HFFc6 (cell line): ENCODE measurements at regions not wholly inside any gene's neighbourhood (a gene's known extent, or its start where the extent isn't known, plus 50 kb on each side); places are given as distances from the start of the nearest gene placed in this dataset.

Experiments
- DNase-seq: peaks from one replicate; pipeline ENCODE4 v3.0.0-alpha.2; 2018
- H3K27ac Mint-ChIP-seq: 2 replicates; pipeline ENCODE4 v1.8.0; 2020; ENCODE audit warnings: mild to moderate bottlenecking, mixed read lengths
- H3K27me3 Mint-ChIP-seq: 2 replicates; pipeline ENCODE4 v1.8.0; 2021; ENCODE audit warnings: mild to moderate bottlenecking, moderate library complexity, mixed read lengths; ENCODE audit not compliant: insufficient read depth
- H3K36me3 Mint-ChIP-seq: 2 replicates; pipeline ENCODE4 v1.8.0; 2021; ENCODE audit warnings: low read depth, mixed read lengths
- H3K4me1 Mint-ChIP-seq: 2 replicates; pipeline ENCODE4 v1.8.0; 2020; ENCODE audit warnings: low read depth, mixed read lengths
- H3K4me3 Mint-ChIP-seq: 2 replicates; pipeline ENCODE4 v1.8.0; 2020; ENCODE audit warnings: mild to moderate bottlenecking, moderate library complexity, mixed read lengths
- H3K9me3 Mint-ChIP-seq: 2 replicates; pipeline ENCODE4 v1.8.0; 2020; ENCODE audit warnings: mild to moderate bottlenecking, mixed read lengths
- TF ChIP-seq, protein P1 (sequence below): fragments of 200-600 bp; sonication (generic); IDR thresholded peaks from 2 replicates; pipeline ENCODE4 v1.5.0; 2021; ENCODE audit warnings: antibody characterized with exemption, mild to moderate bottlenecking

GRCh38 chr4:14182148-14182547 is 554.6 kb upstream of the BOD1L1 start:
- peaks cover 62% of the 10 kb centered on the region for H3K4me1 Mint-ChIP-seq
- TF ChIP-seq, protein P1, sequence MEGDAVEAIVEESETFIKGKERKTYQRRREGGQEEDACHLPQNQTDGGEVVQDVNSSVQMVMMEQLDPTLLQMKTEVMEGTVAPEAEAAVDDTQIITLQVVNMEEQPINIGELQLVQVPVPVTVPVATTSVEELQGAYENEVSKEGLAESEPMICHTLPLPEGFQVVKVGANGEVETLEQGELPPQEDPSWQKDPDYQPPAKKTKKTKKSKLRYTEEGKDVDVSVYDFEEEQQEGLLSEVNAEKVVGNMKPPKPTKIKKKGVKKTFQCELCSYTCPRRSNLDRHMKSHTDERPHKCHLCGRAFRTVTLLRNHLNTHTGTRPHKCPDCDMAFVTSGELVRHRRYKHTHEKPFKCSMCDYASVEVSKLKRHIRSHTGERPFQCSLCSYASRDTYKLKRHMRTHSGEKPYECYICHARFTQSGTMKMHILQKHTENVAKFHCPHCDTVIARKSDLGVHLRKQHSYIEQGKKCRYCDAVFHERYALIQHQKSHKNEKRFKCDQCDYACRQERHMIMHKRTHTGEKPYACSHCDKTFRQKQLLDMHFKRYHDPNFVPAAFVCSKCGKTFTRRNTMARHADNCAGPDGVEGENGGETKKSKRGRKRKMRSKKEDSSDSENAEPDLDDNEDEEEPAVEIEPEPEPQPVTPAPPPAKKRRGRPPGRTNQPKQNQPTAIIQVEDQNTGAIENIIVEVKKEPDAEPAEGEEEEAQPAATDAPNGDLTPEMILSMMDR, result no peak
- no peak for DNase-seq
- H3K27ac Mint-ChIP-seq, result no peak overlapping the region
- H3K9me3 Mint-ChIP-seq, result no peaks in the 10 kb centered on the region
- no peaks in the 10 kb centered on the region for H3K36me3 Mint-ChIP-seq
- H3K4me3 Mint-ChIP-seq, result no peak overlapping the region
- no peaks in the 10 kb centered on the region; the same call in 1 of the 2 replicates for H3K27me3 Mint-ChIP-seq

GRCh38 chr4:14184265-14184664 is 556.7 kb upstream of the BOD1L1 start:
- DNase-seq, result no peak
- Mint-ChIP-seq H3K27me3 (no peaks in the 10 kb centered on the region; the same call in 1 of the 2 replicates), H3K36me3 (no peaks in the 10 kb centered on the region), H3K4me1 (peaks cover 40% of the 10 kb centered on the region), H3K27ac (no peak overlapping the region), H3K9me3 (no peaks in the 10 kb centered on the region), H3K4me3 (no peak overlapping the region)
- TF ChIP-seq, protein P1, result no peak

DNA sequence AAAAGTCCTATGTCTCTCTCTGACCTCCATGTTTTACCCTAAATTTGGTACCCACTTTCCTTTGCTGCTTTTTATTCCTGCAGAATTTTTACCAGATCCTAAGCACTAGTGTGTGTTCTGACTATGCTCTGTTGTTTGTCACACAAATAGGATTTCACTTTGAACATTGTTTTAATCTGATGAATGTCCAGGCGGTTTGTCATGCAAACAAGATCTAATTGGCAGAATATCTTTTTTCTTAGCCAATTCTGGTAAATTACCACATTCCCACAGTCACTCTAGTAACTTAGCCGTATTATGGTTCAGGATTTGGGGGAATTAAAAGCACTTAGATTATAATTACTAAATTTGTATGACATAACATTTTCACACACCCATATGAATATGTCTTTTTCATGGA is 557.2 kb upstream of the BOD1L1 start:
- Mint-ChIP-seq H3K9me3 (no peaks in the 10 kb centered on the region), H3K4me1 (peaks cover 35% of the 10 kb centered on the region), H3K27me3 (no peaks in the 10 kb centered on the region; the same call in 1 of the 2 replicates), H3K36me3 (no peaks in the 10 kb centered on the region), H3K27ac (no peak overlapping the region), H3K4me3 (no peak overlapping the region)
- DNase-seq, result no peak
- TF ChIP-seq, protein P1, result no peak

DNA sequence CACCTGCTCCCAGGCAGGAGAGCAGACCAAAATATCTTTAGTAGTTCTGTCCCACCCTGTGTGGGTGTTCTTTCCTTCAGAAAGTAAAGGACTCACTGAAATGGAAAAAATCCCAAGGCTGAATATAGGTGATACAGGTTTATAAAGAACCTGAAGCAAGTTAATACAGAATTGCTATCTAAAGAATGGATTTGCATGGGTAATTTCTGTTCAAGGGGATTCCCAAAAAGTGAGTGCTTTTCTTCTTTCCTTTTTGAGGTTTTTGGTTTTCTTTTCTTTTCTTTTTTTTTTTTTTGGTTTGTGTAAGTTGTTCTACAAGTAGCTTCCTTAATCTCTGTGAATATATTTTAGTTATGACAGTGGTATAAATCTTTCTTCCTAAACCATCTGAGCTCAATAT is 560.7 kb upstream of the BOD1L1 start:
- H3K36me3 Mint-ChIP-seq, result no peaks in the 10 kb centered on the region
- H3K27ac Mint-ChIP-seq, result no peak overlapping the region
- no peak overlapping the region for H3K4me3 Mint-ChIP-seq
- H3K9me3 Mint-ChIP-seq, result no peaks in the 10 kb centered on the region
- H3K4me1 Mint-ChIP-seq, result peaks cover 17% of the 10 kb centered on the region
- no peak for DNase-seq
- no peaks in the 10 kb centered on the region; the same call in 1 of the 2 replicates for H3K27me3 Mint-ChIP-seq
- TF ChIP-seq, protein P1, result no peak

GRCh38 chr4:14193601-14194000 is 566.1 kb upstream of the BOD1L1 start:
- DNase-seq, result no peak

More at GRCh38 chr4:14193601-14194000, 566.1 kb upstream of the BOD1L1 start:
- Mint-ChIP-seq H3K4me1 (0 out of 2 replicates have a peak, but pooled peaks cover 5% of the 10 kb centered on the region), H3K36me3 (no peaks in the 10 kb centered on the region), H3K9me3 (no peaks in the 10 kb centered on the region), H3K27me3 (no peaks in the 10 kb centered on the region), H3K4me3 (no peak overlapping the region), H3K27ac (no peak overlapping the region)
- TF ChIP-seq, protein P1, result no peak
